ENCODE measurements at regions not wholly inside any gene's neighbourhood (a gene's known extent, or its start where the extent isn't known, plus 50 kb on each side); places are given as distances from the start of the nearest gene placed in this dataset.

DNA sequence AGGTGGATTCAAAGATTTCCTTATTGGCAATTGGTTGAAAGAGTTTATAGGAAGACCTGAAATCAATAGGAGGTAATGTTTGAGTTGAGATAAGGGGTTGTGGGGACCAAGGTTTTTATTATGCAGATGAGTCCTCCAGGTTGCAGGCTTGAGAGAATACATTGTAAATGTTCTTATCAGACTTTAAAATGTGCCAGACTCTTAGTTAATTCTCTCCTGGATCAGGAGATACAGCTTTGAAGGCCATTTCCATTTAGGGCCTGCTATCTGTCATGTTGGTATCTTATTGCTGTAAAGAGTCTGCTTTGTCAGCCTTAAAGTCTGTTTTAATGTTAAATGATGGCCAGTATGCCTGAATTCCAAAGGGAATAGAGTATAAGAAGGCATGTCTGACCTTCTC is 61.8 kb upstream of the CALCR start:
- DNase-seq = no peak

DNA sequence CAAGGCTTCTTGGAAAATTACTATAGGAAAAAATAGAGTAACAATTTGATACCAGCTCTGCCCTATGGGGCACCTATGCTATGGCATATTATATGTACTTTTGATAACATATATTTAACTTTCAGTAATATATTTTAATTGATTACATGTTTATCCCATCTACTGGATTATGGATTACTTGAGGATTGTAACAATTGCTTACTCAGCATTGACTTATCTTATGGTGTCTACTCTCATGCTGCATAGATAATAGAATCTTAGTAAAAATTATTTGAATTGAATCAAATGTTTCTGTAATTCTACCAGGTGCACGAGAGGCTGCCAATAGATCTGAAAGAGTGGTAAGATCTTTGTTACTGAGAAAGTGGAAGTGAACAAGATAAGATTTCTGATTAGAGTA is 57.8 kb upstream of the CALCR start:
- DNase-seq = no peak

DNA sequence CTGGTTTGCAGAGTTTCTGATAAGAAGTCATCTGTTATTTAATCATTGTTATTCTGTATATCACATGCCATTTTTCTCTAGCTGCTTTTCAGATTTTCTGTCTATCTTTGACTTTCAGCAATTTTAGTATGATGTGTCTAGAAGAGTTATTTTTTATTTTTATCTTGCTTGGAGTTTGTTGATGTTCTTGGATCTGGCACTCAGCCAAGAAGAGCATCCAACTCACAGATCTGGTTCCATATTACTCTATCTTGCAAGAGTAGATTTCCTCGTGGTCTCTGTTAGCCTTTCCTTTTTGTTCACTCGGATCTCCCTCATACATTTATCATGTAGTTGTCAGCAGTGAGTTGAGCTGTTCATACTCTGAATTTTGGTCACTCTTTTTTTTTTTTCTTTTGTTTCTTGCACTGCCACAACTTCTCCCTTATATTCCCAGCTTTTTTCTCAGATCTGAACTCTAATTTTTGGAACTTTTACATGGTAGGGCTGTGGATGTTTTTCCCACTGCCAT is 54.8 kb upstream of the CALCR start:
- no peak for DNase-seq

DNA sequence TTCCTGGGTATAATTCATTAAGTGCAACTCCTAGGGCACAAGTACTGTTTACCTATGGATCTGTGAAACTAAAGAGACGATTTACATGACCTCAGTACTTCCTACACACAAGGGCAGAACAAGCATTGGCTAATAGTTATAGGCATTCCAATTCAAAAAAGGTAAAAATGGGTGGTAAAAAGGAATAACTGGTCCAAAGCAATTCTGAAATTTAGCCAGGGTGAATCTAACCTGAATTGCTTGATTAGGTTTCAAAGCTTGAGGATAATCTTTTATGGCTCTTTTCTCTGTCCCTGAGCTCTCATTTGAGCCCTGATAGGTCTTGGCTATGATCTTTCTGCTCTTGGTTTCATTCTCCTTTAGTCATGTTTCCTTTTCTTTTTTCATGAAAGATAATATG is 52.3 kb upstream of the CALCR start:
- DNase-seq = no peak
